Embryonic facial prominence (tissue), 1 donor: ENCODE measurements at regions not wholly inside any gene's neighbourhood (a gene's known extent, or its start where the extent isn't known, plus 50 kb on each side); places are given as distances from the start of the nearest gene placed in this dataset.
"Not testable (repeated sequence)": the region's sequence is repeated elsewhere in the genome, so short reads cannot be mapped to it uniquely, and the experiment has no call there.

Experiments
- DNase-seq: peaks from one replicate; pipeline ENCODE4 v3.0.0-alpha.2; 2016; ENCODE audit errors: extremely low spot score

DNA sequence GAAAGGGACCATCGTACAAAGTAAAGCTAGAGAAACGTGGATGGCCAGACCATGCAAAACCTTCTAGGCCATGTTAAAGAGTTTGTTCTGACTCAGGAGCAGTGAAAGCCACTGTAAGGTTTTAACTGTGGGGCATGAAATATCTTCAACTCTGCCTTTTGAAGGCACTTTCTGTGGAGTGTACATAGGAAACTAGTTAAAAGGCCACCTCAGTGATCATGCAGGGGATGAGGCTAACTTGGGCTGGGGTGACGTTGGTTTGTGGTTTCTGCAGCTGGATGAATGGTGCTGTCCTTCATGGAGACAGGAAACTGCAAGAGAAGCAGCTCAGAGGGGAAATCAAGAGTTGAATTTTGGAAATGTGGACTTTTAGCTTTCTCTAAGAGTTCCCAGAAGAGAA is 190.7 kb downstream of the CDCA7 start:
- no peak for DNase-seq

DNA sequence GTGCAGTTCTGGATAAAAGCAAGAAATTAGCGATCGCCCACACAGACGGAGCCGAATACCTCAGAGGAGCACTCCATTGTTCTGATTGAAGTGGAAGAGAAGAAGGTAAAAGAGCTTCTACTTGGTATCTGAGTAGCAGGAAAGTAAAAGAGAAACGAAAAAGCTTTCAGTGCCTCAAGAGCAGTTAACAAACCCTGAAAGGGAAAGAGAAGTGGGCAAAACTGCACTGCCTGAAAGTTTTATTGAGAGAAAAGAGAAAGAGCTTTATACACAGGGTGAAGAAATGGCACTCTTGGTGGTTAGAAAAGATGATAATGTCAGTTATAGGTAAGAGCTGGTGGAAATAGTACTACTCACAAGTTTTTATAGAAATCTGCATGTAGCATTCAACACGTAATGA is 192.8 kb downstream of the CDCA7 start:
- DNase-seq = no peak

DNA sequence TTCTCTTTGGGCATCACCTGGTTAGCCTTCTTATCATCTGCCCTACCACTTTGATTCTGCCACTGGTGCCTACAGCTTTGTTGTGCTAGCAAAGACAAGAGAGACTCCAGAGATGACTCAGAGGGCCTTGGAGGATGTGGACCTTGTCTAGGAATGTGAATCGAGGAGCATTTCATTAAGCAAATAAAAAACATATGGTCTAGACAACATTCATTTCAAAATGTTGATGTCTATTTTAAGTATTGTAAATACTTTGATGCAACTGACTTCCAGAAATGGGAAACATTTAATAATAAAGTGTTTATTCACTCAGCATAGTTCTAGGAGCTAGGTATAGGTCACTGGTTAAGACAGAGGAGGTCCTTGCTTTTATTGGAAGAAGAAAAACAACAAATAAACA is 195.5 kb downstream of the CDCA7 start:
- DNase-seq = no peak

DNA sequence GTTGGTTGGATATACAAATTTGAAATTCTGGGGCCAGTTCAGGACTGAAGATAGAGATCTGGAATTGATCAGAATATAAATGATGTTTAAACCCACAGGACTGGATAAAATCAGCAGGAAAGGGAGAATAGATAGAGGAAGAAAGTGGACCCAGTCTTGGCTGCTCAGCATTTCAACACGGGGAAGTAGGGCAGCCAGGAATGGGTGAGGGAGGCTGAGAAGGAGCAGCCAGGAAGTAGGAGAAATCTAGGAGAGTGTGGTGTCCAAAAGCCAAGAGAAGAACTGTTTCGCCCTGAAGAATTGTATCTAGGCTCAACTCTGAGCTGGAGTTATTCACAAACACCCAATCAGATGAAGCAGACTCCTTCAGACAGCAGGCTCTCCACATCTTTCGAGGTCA is 197.9 kb downstream of the CDCA7 start:
- no peak for DNase-seq

- no peak for DNase-seq
These were observed 198.9 kb downstream of the CDCA7 start for GRCh38 chr2:173553593-173553992.

DNA sequence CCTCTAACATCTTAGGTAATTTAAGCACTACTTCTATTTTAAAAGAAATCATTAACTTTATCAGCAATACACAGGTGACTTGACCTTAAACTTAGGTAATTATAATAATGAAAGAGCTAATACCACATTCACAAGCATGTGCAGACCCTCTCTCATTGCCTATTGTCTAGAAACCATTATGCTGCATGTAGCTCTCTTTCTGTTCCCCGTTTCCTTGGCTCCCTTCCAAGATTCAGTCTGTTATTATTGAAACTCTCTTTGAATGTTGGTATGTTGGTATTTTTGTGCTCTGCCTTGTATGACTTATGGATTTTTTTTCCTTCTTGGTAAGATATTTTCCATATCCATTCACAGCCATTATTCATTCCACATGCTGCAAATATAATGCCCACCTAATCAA is 201.2 kb downstream of the CDCA7 start:
- peak; percentile 40 for DNase-seq

- DNase-seq = no peak
These were observed 202.1 kb downstream of the CDCA7 start for GRCh38 chr2:173556816-173557215.

GRCh38 chr2:173557497-173557896 is 202.8 kb downstream of the CDCA7 start:
- DNase-seq = no peak

- no peak for DNase-seq
These were observed 212.8 kb downstream of the CDCA7 start for GRCh38 chr2:173567493-173567892.

DNA sequence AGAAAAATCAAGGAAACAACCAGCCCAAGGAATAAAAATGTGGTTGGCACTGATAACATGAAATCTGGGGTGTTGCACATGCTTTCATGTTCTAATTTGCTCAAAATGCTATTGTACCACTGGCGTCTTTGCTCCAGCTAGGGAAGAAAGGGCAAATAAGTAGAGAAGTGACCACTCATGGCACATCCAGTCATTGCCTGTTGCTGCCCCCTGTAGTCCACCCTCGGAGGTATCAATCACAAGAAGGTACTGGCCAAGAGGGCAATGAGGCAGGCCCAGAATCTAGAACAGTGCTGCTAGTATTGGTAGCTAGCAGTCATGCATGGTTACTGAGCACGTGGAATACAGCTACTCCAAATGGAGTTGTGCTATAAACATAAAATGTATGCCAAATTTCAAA is 213.4 kb downstream of the CDCA7 start:
- no peak for DNase-seq

- no peak for DNase-seq
These were observed 216.5 kb downstream of the CDCA7 start for GRCh38 chr2:173571021-173571821.

DNA sequence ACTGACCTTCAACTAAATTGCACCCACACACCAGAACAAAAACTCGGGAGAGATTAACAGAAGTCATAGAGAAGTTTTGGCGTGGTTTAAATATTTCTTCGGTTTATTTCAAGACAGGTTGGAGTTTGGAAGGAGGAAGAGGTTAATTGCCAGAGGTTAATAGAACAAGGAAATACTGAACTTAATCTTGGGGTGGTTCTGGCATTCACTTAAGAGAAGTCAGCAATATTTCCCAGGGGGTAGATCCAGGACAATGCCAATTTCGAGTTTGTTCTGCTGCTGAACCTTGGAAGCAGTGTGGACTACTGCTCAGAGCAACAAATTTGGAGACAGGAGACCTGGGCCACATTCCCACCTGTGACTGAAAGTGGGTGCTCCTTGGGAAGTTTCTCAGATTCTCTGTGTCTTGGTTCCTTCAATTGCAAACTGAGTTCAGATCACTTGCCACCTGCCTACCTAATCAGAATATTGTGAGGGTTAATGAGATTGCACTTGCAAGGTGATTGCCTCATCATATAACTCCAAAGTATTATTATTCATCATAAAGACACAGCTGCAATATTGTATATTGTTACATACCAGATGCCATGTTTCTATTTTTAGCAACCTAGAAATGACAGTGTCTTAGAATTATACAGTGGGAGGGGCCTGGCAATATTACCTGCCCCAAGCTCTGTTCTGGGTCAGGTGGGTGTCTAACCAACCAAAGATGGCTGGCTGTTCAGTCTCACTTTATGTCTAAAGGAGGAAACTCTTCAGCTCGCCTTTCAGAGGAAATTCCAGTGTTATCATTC is 217.4 kb downstream of the CDCA7 start:
- no peak for DNase-seq

GRCh38 chr2:173572848-173573247 is 218.2 kb downstream of the CDCA7 start:
- DNase-seq = no peak

- not testable (repeated sequence) for DNase-seq
These were observed 219.1 kb downstream of the CDCA7 start for GRCh38 chr2:173573782-173574181.

DNA sequence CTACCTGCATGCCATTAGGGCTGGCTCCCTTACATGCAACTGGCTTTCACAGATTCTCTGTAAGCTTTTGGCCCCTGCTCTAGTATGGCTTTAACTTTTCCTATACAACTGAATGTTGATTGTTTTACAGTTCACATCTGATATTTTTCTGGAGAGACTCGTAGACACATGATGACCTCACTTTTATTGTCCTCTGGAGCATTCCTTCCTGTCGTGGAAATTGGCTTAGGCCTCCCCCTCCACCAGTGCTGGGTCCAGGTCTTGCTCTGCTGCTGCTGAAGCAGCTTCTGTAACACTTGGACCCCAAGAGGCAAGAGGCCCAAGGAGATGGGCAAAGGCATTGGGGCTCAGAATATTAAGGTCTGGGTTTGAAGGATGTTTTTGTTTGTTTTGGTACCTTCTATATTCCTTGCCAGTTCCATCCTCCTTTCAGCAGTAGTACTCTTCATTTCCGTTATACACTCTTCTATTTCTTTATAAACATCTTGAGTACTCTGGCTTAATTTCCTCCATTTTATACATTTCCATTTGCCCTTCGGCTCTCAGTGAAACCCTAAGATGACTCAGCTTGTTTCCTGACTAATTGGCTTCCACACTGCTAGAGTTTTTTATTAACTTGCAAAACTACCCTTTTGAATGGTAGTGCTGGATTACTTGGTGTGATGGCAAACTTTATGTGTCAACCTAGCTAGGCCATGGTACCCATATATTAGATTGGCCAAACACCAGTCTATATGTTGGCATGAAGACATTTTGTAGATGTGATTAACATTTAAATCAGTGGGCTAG is 219.8 kb downstream of the CDCA7 start:
- no peak for DNase-seq

GRCh38 chr2:173578404-173579107 is 223.9 kb downstream of the CDCA7 start:
- DNase-seq = no peak

DNA sequence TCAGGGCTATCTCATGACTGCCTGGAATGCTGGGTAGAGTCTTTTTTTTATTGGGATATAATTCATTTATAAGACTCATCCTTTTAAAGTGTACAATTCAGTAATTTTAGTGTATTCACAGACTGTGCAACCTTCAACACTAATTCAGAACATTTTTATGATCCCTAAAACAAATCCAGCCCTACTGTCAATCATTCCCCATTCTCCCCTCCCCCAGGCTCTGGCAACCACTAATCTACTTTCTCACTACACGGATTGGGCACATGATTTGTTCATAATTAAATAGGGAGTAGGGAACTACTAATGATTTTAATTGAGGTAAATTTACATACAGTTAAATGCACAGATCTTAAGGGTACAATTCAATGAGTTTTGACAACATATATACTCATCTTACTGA is 225.7 kb downstream of the CDCA7 start:
- no peak for DNase-seq

DNA sequence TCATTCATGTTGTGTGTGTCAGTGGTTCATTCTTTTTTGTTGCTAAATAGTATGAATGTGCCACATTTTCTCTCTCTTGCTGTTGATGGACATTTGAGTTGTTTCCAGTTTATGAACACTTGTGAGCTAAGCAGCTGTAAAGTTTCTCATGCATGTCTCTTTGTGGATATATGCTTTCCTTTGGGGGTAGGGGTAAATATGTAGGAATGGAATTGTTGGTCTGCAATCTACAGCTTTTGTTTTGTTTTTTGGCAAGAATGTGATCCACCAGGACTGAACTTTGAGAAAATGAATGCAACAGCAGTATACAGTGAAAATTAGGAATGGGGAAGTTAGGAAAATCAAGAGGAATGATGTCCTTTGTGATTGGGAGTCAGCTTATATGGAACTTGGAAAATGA is 226.3 kb downstream of the CDCA7 start:
- no peak for DNase-seq

GRCh38 chr2:173583196-173583595 is 228.5 kb downstream of the CDCA7 start:
- no peak for DNase-seq

- DNase-seq = no peak
These were observed 229.3 kb downstream of the CDCA7 start for GRCh38 chr2:173584000-173584399.

DNA sequence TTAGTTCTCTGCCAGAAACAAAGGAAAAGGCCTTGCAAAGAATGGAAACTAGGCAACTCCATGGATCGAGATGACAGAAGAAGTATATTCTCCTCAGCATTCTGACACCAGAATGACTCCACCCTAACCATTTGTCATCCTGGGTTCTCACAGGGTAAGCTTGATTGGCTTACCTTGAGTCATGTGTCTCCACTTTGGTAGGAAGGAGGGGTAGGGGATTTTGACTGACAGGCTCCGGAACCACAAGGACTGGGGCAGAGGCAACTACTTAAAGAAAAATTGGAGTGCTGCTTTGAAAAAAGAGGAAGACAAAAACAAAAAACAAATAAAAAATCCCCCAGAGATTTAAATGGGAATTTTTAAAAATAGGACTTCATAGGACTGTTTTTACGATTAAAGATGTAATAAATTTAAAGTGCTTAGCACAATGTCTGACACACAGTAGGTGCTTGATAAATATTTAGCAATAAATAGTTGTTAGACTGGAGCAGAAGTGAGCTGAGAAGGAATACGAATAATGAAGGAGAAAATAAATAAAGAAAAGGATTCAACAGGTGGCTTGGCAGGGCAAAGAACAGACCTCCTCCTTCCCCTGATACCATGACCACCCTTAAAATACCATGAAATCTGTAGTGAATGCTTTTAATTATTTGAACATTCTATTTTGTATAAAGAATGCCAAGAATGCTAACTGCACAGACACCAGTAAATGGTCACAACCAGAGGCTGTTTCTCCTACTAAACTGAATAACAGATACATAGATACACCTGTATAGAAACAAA is 230.2 kb downstream of the CDCA7 start:
- no peak for DNase-seq
